ENCODE measurements at regions not wholly inside any gene's neighbourhood (a gene's known extent, or its start where the extent isn't known, plus 50 kb on each side); places are given as distances from the start of the nearest gene placed in this dataset.
"Not testable (repeated sequence)": the region's sequence is repeated elsewhere in the genome, so short reads cannot be mapped to it uniquely, and the experiment has no call there.

GRCh38 chr1:57612833-57613232 lies 189.0 kb upstream of the DAB1 start:
- no peak for DNase-seq

- DNase-seq = no peak
These were observed 182.1 kb upstream of the DAB1 start for GRCh38 chr1:57605933-57606332.

GRCh38 chr1:57603696-57604095 lies 179.8 kb upstream of the DAB1 start:
- DNase-seq = no peak

- DNase-seq = no peak
These were observed 176.6 kb upstream of the DAB1 start for GRCh38 chr1:57600424-57600823.

GRCh38 chr1:57599236-57599994 lies 175.6 kb upstream of the DAB1 start:
- DNase-seq = no peak

GRCh38 chr1:57597036-57597435 lies 173.2 kb upstream of the DAB1 start:
- no peak for DNase-seq

GRCh38 chr1:57594002-57594401 lies 170.1 kb upstream of the DAB1 start:
- DNase-seq = no peak

GRCh38 chr1:57591842-57592241 lies 168.0 kb upstream of the DAB1 start:
- no peak for DNase-seq

GRCh38 chr1:57590978-57591377 lies 167.1 kb upstream of the DAB1 start:
- DNase-seq = no peak

- DNase-seq = no peak
These were observed 163.0 kb upstream of the DAB1 start for GRCh38 chr1:57586842-57587241.

GRCh38 chr1:57578680-57579079 lies 154.8 kb upstream of the DAB1 start:
- no peak for DNase-seq

- no peak for DNase-seq
These were observed 154.2 kb upstream of the DAB1 start for GRCh38 chr1:57578099-57578498.

GRCh38 chr1:57576756-57577155 lies 152.9 kb upstream of the DAB1 start:
- no peak for DNase-seq

- no peak for DNase-seq
These were observed 148.2 kb upstream of the DAB1 start for GRCh38 chr1:57572016-57572415.

GRCh38 chr1:57558066-57558465 lies 134.2 kb upstream of the DAB1 start:
- not testable (repeated sequence) for DNase-seq

GRCh38 chr1:57553666-57554065 lies 129.8 kb upstream of the DAB1 start:
- DNase-seq = no peak

GRCh38 chr1:57551476-57551875 lies 127.6 kb upstream of the DAB1 start:
- DNase-seq = no peak

GRCh38 chr1:57550092-57550491 lies 126.2 kb upstream of the DAB1 start:
- no peak for DNase-seq

- no peak for DNase-seq
These were observed 125.4 kb upstream of the DAB1 start for GRCh38 chr1:57549300-57549699.

- DNase-seq = no peak
These were observed 122.9 kb upstream of the DAB1 start for GRCh38 chr1:57546549-57547330.

- no peak for DNase-seq
These were observed 120.5 kb upstream of the DAB1 start for GRCh38 chr1:57544345-57544744.

- no peak for DNase-seq
These were observed 113.0 kb upstream of the DAB1 start for GRCh38 chr1:57536749-57537423.

GRCh38 chr1:57532299-57532698 lies 108.4 kb upstream of the DAB1 start:
- DNase-seq = no peak

GRCh38 chr1:57530911-57531260 lies 107.0 kb upstream of the DAB1 start:
- not testable (repeated sequence) for DNase-seq
